Endothelial cell of hepatic sinusoid (primary cell): ENCODE measurements at regions not wholly inside any gene's neighbourhood (a gene's known extent, or its start where the extent isn't known, plus 50 kb on each side); places are given as distances from the start of the nearest gene placed in this dataset.

ENCODE experiments used
- in situ Hi-C: cut with HindIII; loops from 2 replicates; pipeline ENCODE4 v1.10.0; 2017; ENCODE audit warnings: low sequenced_read_pairs

GRCh38 chr16:49216593-49216992, 65.0 kb downstream of the CBLN1 start:
- in situ Hi-C loops, result no loop called here

GRCh38 chr16:49213594-49213993, 68.0 kb downstream of the CBLN1 start:
- in situ Hi-C loops, result no loop called here

- in situ Hi-C loops, result no loop called here
These were observed 77.4 kb downstream of the CBLN1 start for GRCh38 chr16:49204191-49204590.

GRCh38 chr16:49203361-49203760, 78.3 kb downstream of the CBLN1 start:
- in situ Hi-C loops, result no loop called here

DNA sequence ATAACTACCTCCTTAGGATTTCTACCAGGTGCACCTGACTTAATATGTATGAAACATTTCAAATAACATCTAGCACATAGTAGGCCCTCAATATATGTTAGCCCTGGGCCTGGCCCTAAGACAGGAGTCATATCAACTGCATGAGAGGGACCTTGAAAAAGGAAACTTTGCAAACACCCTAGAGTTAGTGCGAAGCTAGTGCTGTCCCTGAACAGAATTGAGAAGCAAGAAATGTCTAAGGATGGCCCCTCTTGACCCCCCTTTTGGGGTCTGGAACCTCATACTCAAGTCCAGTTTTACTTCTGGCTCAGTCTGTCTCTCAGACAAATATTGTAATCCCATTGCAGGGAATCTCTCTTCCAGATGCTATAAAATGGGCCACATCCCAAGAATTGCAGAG, 80.5 kb downstream of the CBLN1 start:
- in situ Hi-C loops, result no loop called here

DNA sequence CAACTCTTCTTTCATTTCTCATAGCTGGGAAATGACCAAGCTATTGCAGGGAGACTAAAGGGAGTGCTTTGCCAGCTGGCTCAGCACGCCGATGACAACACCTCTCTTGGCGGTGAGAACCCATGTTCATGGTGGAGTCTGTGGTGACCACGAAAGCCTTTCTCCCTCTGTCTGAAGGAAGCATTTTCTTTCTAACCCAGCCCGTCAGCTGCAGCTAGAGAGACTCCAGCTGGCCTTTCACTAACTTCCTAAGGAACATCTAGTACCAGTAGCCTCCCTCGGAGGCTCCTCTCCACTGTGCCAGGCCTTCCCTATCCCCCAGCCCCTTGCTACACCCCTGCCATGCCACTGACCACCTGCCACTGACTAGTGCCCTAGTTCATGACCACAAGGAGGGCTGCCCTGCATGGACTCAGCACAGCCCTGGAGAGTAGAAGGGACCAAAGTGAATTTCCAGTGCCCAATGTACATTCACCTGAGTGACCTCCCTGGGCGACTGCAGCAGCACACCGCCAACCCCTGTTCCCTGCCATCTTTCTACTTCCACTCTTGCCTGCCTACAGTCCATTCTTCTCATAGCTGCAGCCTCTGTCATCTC, 81.3 kb downstream of the CBLN1 start:
- in situ Hi-C loops, result no loop called here

DNA sequence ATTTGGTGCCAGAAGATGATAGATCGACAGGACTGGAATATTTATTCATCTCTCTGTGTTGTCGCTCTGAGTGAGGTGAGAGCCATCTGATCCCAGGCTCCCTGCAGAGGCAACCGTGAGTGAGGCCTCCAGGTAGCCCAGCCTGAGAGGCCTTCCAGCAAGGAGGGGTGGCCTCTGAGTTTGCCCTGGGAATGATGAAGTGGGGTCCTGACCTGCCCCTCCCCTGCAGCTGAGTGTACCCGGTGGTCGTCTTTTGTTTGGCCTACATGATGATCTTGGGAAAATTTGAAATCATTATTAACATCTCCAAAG, 86.4 kb downstream of the CBLN1 start:
- in situ Hi-C loops, result no loop called here

GRCh38 chr16:49194537-49195236, 87.0 kb downstream of the CBLN1 start:
- in situ Hi-C loops, result no loop called here

GRCh38 chr16:49193596-49193995, 88.0 kb downstream of the CBLN1 start:
- in situ Hi-C loops, result no loop called here

- in situ Hi-C loops, result no loop called here
These were observed 92.4 kb downstream of the CBLN1 start for GRCh38 chr16:49189286-49189685.

- in situ Hi-C loops, result no loop called here
These were observed 97.7 kb downstream of the CBLN1 start for GRCh38 chr16:49183911-49184310.

- in situ Hi-C loops, result no loop called here
These were observed 99.7 kb downstream of the CBLN1 start for GRCh38 chr16:49181791-49182518.

GRCh38 chr16:49179714-49180330, 101.8 kb downstream of the CBLN1 start:
- in situ Hi-C loops, result no loop called here

DNA sequence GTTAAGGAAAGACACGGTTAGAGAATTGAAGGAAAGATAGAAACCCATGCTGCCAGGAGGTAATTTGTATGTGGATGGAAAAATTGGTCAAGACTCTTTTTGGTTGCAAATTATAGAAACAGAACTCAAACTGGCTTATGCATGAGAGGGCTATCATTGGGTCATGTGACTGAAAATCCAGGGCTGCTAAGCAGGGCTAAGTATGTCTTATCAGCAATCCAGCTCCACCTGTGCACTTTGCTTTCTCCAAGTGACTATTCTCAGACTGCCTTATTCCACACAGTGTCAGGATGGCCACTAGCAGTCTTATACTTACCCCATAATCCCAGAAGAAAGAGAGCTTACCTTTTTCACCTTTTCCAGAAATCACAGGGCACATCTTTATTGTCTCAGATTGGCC, 113.5 kb downstream of the CBLN1 start:
- in situ Hi-C loops, result no loop called here

- in situ Hi-C loops, result no loop called here
These were observed 116.6 kb downstream of the CBLN1 start for GRCh38 chr16:49165025-49165424.

GRCh38 chr16:49161191-49161590, 120.4 kb downstream of the CBLN1 start:
- in situ Hi-C loops, result no loop called here

DNA sequence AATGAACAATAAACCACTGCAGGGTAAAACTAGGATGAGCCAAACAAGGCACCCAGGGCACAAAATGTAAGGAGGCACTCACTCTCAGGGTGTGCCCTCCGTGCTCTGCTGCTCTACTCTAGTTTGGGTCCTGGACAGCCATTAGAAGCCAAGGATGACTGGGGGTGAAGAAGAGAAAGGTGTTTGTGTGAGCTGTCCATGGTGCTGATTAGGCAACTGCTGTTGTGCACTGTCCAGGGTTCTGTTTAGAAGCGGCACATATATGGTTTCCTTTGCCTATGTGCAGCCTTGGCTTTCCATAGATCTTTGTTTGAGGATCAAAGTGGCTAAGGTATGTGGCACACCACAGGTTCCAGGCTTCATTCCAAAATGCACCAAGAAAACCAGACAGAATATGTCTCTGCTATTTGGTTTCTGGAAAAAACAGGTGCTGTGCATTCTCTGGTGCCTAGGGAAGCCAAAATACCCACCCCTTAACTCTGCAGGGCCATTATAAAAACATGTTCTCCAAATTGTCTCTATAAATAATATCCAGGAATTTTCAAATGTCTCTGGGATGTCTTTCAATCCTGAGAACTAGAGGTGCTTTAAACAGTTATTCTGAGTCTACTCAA, 123.5 kb downstream of the CBLN1 start:
- in situ Hi-C loops, result no loop called here

- in situ Hi-C loops, result no loop called here
These were observed 131.3 kb downstream of the CBLN1 start for GRCh38 chr16:49150341-49150740.

DNA sequence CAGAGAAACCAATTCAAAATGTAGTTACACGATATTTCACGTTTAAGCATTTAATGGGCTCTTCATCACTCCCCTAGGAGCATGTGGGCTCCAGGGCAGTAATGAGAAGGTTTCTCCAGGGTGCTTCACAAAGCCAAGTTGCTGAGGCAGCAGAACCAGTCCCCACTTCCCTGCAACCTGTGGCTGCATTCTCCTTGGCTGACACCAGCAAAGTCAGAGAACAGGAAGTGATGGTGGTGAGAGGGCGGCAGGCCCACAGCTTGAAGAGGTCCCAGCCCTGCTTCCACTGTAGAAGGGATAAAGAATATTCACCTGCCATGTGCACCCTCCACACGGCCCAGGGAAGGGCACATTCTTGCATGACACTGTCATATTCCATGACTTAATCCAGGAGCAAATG, 133.2 kb downstream of the CBLN1 start:
- in situ Hi-C loops, result no loop called here

DNA sequence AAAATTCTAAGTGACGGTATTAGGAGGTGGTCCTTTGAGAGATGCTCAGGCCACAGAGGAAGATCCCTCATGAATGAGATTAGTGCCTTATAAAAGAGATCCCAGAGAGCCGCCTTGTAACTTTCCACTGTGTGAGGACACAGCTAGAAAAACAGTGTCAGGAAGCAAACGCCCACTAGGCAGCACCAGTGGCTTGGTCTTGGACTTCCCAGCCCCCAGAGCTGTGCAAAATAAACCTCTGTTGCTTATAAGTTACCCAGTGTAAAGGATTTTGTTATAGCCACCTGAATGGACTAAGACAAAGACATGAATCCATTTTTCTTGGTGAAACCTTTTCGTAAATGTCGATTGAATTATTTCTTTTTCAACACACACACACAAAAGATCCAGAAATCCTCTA, 141.0 kb downstream of the CBLN1 start:
- in situ Hi-C loops, result no loop called here

DNA sequence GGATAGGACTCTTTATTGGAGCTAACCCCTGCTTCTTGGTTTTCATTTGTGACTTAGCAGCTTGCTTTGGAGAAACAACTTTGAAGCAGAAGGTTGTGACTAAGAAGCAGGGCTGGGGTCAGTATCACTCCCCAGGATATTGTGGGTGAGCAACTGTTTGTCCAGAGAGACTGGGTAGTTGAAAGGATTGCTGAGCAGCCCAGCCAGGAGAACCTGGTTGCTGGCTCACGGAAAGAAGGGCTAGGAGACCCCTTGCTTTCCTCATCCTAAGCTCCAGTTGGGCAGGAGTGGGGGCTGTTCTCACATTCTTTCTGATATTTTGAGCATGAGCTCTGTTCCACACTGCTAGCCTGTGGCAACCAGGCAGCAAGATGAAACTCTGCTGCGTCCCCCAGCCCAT, 151.2 kb downstream of the CBLN1 start:
- in situ Hi-C loops, result no loop called here

- in situ Hi-C loops, result no loop called here
These were observed 151.7 kb downstream of the CBLN1 start for GRCh38 chr16:49129935-49130334.
